ENCODE measurements at regions not wholly inside any gene's neighbourhood (a gene's known extent, or its start where the extent isn't known, plus 50 kb on each side); places are given as distances from the start of the nearest gene placed in this dataset.
"Not testable (repeated sequence)": the region's sequence is repeated elsewhere in the genome, so short reads cannot be mapped to it uniquely, and the experiment has no call there.

DNA sequence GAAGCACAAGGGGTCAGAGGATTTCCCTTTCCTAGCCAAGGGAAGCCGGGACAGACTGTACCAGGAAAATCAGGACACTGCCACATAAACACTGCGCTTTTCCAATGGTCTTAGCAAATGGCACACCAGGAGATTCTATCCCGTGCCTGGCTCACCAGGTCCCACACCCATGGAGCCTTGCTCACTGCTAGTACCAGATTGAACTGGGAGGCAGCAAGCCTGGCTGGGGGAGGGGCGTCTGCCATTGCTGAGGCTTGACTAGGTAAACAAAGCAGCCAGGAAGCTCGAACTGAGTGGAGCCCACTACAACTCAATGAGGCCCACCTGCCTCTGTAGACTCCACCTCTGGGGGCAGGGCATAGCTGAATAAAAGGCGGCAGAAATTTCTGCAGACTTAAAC is 511.8 kb upstream of the PRR20A start:
- TF ChIP-seq, protein P1, sequence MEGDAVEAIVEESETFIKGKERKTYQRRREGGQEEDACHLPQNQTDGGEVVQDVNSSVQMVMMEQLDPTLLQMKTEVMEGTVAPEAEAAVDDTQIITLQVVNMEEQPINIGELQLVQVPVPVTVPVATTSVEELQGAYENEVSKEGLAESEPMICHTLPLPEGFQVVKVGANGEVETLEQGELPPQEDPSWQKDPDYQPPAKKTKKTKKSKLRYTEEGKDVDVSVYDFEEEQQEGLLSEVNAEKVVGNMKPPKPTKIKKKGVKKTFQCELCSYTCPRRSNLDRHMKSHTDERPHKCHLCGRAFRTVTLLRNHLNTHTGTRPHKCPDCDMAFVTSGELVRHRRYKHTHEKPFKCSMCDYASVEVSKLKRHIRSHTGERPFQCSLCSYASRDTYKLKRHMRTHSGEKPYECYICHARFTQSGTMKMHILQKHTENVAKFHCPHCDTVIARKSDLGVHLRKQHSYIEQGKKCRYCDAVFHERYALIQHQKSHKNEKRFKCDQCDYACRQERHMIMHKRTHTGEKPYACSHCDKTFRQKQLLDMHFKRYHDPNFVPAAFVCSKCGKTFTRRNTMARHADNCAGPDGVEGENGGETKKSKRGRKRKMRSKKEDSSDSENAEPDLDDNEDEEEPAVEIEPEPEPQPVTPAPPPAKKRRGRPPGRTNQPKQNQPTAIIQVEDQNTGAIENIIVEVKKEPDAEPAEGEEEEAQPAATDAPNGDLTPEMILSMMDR (IDR thresholded peaks at IDR 0.05 in 8 of 11, conservative IDR thresholded peaks at IDR 0.05 in 3 of 11) = not testable (repeated sequence)
- not testable (repeated sequence) for TF ChIP-seq POLR2AphosphoS5, POLR2A (IDR thresholded peaks at IDR 0.05)

All from spleen (tissue), 7 donors.